Activated CD4-positive, CD25-positive, alpha-beta regulatory T cell treated with anti-CD3 and anti-CD28 coated beads, Interleukin-2, amount 50 U/mL, for 24 hours (primary cell): ENCODE measurements at regions not wholly inside any gene's neighbourhood (a gene's known extent, or its start where the extent isn't known, plus 50 kb on each side); places are given as distances from the start of the nearest gene placed in this dataset.
"Not testable (repeated sequence)": the region's sequence is repeated elsewhere in the genome, so short reads cannot be mapped to it uniquely, and the experiment has no call there.

Experiments used
- ATAC-seq, 2 donors: fragments of 150-1000 bp; cut with Tn5 transposase; one replicate each; pipeline ENCODE4 v1.10.0; 2021; ENCODE audit warnings: mild to moderate bottlenecking in 1 of 2, moderate library complexity in 1 of 2

GRCh38 chr7:85710960-85711359 is 524.1 kb upstream of the SEMA3D start:
- ATAC-seq, result no peak

DNA sequence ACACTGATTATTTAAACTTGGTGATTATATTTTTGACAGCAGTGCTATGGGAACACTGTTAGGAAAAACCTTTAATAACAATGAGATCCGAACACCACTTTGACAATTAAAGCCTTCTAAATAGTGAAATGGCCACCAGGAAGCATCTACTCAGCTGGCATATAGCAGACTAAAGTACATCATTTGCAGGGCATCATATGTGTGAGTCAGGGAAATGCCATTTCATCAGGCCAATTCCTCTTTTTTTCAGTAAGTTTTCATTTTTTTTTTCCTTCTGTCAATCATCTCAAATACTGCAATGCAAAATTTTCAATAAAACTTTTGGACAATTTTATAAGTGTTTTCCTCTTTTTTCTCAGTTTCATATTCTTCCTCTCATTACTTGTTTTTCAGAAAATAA is 521.4 kb upstream of the SEMA3D start:
- no peak for ATAC-seq

- ATAC-seq, result no peak
These were observed 518.2 kb upstream of the SEMA3D start for GRCh38 chr7:85705076-85705475.

- no peak for ATAC-seq
These were observed 516.6 kb upstream of the SEMA3D start for GRCh38 chr7:85703251-85704010.

- ATAC-seq, result no peak
These were observed 515.5 kb upstream of the SEMA3D start for GRCh38 chr7:85702348-85702747.

DNA sequence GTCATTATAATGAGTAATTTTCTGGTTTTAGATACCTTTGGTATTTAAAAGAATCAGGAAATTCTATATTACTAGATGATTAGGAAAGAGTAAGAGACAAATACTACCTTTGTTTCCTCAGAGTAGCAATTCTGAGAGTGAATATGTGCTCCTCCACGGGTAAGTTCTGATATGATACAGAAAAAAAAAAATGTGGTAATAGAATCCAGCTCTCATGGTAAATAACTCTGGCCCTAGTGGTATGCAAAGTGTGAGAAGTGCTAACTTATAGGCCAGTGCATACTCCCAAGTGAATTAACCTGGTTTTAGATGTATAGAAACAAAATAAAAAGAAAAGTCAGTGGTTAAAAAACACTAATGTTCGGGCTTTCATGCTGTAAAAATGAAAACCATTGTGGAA is 512.6 kb upstream of the SEMA3D start:
- no peak for ATAC-seq

- no peak for ATAC-seq
These were observed 508.7 kb upstream of the SEMA3D start for GRCh38 chr7:85695533-85695932.

GRCh38 chr7:85695041-85695440 is 508.2 kb upstream of the SEMA3D start:
- no peak for ATAC-seq

DNA sequence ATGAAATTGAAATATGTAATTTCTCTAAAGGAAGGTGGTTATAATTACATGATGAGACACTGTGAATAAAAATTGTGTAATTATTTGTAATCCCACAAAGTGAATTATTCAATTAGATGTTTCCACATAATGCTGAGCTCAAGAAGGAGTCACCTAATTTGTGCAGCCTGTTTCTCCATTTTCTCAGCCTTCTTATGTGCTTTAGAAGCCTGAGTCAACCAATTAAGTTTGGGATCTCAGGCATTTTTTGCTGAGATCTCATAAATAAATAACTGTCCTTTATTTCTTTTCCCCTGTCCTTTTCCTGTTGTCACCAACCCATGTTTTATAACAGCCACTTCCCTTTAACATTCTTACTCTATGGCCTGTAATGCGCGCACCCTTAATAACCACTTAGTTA is 506.5 kb upstream of the SEMA3D start:
- no peak for ATAC-seq

DNA sequence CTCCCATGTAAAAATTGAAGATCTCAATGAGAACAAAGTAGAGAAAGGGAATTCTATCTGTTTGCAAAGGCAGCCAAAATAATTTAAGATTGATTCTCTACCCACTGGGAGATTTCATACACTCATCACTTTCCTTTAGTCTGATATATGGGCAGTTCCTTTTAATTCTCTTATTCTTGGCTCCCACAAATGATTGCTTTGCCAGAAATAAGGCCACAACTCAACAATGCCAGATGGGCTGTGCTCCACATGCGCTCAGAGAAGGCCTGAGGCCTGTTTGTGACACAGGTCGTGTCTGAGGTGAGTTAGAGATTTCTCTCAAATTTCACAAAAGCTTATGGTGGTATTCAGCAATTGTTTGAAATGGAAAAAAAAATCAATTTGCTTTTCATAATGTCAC is 501.9 kb upstream of the SEMA3D start:
- ATAC-seq, result no peak

DNA sequence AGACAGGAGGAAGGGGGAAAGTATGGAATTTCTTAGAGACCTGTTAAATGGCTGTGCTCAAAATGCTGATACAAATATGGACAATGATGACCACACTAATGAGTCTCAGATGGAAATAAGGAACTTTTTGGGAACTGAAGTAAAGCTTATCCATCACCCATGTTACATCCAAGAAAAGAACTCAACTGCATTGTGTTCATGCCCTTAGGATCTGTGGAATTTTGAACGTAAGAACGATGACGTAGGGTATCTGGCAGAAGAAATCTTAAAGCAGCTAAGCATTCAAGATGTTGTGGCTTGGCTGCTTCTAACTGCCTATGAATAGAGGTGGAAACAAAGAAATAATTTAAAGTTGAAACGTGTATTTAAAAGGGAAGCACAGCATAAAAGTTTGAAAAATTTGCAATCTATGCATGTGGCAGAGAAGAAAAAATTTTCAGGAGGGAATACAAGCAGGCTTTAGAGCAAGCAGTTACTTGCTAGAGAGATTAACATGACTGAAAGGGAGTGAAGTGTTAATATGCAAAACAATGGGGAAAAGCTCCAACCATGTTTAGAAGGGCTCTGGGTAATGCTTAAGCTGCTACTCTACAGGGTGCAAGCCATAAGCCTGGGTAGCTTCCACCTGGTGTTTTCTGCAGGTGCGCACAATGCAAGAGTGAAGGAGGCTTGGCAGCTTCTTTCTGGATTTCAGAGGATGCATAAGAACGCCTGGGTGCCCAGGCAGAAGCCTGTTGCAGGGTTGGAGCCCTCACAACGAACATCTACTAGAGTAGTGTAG is 499.7 kb upstream of the SEMA3D start:
- no peak for ATAC-seq

GRCh38 chr7:85685901-85686300 is 499.0 kb upstream of the SEMA3D start:
- no peak for ATAC-seq

DNA sequence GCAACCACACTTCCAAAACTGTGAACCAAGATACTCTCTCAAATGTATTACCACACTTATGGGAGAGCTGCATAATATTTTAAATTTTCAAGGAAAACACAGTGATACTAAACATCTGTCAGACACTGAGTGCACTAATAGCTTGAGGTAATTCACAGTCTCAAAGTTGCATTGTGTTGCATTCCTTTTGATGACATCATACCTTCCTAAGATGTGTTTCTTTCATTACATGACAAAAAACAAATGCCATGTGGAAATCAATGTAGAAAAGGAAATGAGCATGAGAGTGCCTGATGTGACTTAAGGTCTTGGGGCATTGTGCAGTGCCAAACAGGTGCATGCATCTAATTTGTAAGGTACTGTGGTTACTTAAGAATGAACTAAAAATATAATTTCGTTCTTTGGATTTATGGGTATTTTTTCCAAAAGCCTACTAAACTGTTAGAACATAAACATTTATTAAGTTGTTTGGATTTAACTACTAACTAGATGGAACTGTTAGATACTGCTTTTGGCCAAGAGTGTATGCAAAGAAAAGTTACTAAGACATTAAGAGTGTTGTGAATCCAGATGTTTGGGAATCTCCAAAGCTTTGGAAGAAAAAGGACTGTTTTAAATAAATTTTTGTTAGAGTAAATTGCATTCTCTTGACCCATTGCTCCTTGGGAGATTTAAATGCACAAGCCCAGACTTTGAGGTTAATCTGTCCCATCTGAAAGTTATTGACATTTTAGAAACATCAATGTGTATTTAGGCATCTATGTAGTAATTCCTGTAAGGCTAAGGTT is 496.2 kb upstream of the SEMA3D start:
- ATAC-seq, result no peak

- no peak for ATAC-seq
These were observed 494.4 kb upstream of the SEMA3D start for GRCh38 chr7:85681241-85681640.

DNA sequence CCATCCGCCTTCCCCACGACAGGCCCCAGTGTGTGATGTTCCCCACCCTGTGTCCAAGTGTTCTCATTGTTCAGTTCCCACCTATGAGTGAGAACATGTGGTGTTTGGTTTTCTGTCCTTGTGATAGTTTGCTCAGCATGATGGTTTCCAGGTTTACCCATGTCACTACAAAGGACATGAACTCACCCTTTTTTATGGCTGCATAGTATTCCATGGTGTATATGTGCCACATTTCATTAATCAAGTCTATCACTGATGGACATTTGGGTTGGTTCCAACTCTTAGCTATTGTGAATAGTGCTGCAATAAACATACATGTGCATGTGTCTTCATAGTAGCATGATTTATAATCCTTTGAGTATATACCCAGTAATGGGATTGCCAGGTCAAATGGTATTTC is 488.2 kb upstream of the SEMA3D start:
- ATAC-seq, result not testable (repeated sequence)

DNA sequence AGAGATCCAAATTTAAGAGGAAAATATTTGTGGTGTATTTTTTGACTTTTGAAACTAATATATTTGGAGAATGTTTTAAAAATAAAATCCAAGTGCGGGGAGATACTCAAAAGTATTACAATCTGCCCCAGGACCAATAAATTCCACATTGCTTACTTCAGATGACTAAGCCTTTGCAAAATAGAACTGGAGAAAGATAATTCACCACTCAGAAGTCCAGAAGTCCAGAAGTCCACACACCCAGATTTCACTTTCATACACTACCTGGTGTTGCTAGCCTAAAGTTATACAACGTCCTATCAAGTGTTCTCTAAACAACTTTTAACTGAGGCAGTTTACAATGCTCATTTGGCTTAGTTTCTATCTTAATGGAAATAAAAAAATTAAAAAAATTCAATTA is 487.0 kb upstream of the SEMA3D start:
- ATAC-seq, result no peak

DNA sequence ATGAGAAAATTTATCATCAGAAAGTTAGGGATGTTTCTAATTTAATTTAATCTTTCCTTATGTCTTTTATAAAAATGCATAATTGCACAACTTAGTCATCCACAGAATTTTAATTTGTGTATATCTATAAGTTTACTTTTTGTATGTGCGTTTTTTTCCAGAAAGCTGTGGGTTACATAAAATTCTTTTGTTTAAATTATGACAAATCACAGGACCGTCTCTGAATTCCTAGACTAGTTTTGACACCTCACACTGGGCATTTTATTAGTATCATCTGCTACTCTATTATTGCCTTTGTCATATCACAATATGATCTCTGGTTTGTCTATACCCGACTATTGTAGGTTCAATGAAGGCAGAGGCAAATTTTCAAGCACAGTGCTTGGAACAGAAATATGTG is 482.4 kb upstream of the SEMA3D start:
- ATAC-seq, result no peak

GRCh38 chr7:85664341-85664740 is 477.5 kb upstream of the SEMA3D start:
- ATAC-seq, result no peak

DNA sequence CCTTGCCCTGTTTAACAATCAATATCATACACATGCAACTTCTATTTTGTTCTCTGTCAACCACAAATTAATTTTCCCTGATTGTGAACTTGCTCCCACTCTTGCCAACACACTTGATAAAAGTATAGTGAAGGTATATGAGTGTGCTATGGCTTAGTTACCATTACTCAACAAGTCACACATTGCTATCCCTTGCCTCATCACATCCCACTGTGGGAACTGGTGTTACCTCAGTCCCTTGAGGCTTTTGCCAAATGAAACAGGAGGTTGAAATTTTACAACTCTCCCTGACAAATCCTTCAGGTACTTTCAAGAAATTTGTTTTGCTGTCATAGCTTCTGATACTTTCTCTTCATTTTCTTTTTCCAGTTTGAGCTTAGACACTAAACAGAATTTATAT is 472.5 kb upstream of the SEMA3D start:
- no peak for ATAC-seq

DNA sequence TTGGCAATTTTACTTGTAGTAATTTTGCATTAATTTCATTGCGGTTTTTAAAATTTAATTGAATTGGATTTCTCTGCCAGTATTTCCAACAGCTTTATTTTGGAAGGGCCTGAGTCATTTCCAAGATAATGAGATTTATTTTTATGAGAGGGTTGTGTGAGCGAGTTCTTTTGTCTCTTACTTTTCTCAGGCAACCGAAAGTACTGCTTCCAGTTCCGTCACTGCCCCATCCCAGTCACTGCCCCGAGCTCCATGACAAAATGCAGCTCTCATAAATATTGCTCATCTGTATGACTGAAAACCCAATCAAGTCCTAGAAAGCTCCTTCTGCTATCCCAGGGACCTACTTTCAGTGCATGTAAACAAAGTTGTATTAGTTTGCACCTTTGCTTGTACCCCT is 468.4 kb upstream of the SEMA3D start:
- no peak for ATAC-seq

DNA sequence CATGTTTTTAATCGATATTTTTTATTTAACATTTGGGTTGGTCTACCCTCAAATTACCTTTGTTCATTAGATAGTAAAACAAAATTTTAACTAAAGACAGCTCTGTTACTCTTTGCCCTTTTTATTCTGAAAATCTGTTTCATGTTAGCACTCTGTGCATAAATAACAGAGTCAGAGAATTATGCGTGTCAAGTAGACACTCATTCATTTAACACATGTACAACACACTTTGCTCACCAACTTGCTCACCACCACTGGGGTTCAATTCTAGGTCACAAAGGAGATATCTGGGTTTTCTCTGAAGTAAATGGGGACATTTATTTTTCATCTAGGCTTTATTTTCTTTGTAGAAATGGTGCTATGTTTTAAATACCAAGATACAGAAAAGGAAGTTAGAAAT is 457.4 kb upstream of the SEMA3D start:
- no peak for ATAC-seq

- no peak for ATAC-seq
These were observed 454.5 kb upstream of the SEMA3D start for GRCh38 chr7:85641331-85641730.

DNA sequence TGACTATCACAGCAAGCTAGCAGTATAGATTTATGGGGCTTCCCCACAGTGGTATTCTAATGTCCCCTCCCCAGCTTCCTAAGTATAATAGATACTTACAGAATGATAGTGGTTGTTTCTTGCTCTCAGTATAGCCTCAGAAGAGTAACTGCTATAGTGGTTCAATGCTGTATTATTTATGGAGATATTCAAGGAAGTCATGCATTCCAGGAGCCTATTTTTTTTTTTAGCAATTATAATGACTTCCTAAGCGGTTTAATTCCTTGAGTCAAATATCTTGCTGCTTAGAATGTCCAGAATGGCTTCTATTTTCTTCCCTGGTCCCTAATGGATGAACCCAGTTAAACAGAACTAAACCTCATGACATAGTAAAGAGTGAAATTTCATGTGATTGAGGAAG is 451.5 kb upstream of the SEMA3D start:
- no peak for ATAC-seq

DNA sequence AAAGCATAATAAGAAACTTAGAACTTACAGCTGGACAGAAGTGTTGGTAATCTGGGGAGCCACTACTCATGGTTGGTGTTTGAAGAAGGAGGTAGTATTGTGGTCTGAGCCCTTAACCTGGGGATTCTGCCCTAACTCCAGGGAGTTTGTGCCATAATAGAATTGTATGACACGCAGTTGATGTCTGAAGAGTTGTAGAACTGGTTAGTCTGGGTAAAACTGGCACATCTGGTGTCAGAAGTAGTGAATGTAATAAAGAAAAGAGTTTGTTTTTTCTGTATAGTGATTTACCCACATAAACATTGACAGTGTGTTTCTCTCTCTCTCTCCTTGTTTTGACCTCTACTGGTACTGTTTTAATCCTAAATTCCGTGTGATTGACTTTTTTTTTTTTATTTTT is 448.1 kb upstream of the SEMA3D start:
- no peak for ATAC-seq
